Vagina (tissue), 2 donors: ENCODE measurements at regions not wholly inside any gene's neighbourhood (a gene's known extent, or its start where the extent isn't known, plus 50 kb on each side); places are given as distances from the start of the nearest gene placed in this dataset.

Source experiments
- DNase-seq, 2 donors: peaks; one replicate each; pipeline ENCODE4 v3.0.0-alpha.2; 2017; ENCODE audit errors: extremely low spot score in 2 of 2
- H3K27ac ChIP-seq: fragments of 200-600 bp; sonication (generic); one replicate; pipeline ENCODE4 v1.5.1; 2019
- H3K27me3 ChIP-seq: fragments of 200-600 bp; sonication (generic); one replicate; pipeline ENCODE4 v1.5.1; 2019
- H3K36me3 ChIP-seq, 2 donors: fragments of 200-600 bp; sonication (generic); one replicate each; pipeline ENCODE4 v1.5.1; 2017 to 2019
- H3K4me1 ChIP-seq: fragments of 200-600 bp; sonication (generic); one replicate; pipeline ENCODE4 v1.5.1; 2019
- H3K4me3 ChIP-seq, 2 donors: fragments of 200-600 bp; sonication (generic); 1 replicate in 1 of 2; 2 replicates in 1 of 2; pipeline ENCODE4 v1.5.1; 2016 to 2019
- H3K9me3 ChIP-seq: fragments of 200-600 bp; sonication (generic); one replicate; pipeline ENCODE4 v1.5.1; 2019
- CTCF ChIP-seq, 3 experiments: fragments of 450-650 bp in 2 of 3; fragments of 200-600 bp in 1 of 3; sonication (generic) in 1 of 3; IDR thresholded peaks; one replicate each; pipeline ENCODE4 v1.5.1; 2017 to 2019; ENCODE audit warnings: antibody characterized with exemption in 3 of 3, mild to moderate bottlenecking in 2 of 3, moderate library complexity in 2 of 3
- POLR2A ChIP-seq, 2 donors: fragments of 450-650 bp; IDR thresholded peaks; one replicate each; pipeline ENCODE4 v1.6.1; 2017; ENCODE audit warnings: antibody characterized with exemption in 2 of 2, mild to moderate bottlenecking in 2 of 2, moderate library complexity in 2 of 2
- POLR2AphosphoS5 ChIP-seq, 2 donors: sonication (generic); formaldehyde crosslinking; IDR thresholded peaks; one replicate each; pipeline ENCODE4 v1.9.0; 2017; ENCODE audit warnings: antibody characterized with exemption in 2 of 2, mild to moderate bottlenecking in 2 of 2, low read depth in 1 of 2; ENCODE audit not compliant: insufficient read depth in 1 of 2
- intact Hi-C: fragments of 100-400 bp; cut with DNase I; formaldehyde crosslinking; loops from one replicate; pipeline ENCODE4 v1.15.1; 2023

GRCh38 chr4:147192679-147193078, 247.0 kb upstream of the TTC29 start:
- TF ChIP-seq CTCF (IDR thresholded peaks at IDR 0.05) (no peak), POLR2A (IDR thresholded peaks at IDR 0.05) (no peak), POLR2AphosphoS5 (IDR thresholded peaks at IDR 0.05; ENCODE audit: insufficient read depth in 1 of 2, low read depth in 1 of 2) (no peak)
- no peaks in the 10 kb centered on the region for H3K27me3 ChIP-seq
- no peaks in the 10 kb centered on the region for H3K4me1 ChIP-seq
- no peak overlapping the region for H3K4me3 ChIP-seq
- no peak for DNase-seq
- H3K9me3 ChIP-seq: no peaks in the 10 kb centered on the region
- H3K27ac ChIP-seq: no peak overlapping the region
- no peaks in the 10 kb centered on the region for H3K36me3 ChIP-seq
- intact Hi-C loops: no loop called here

GRCh38 chr4:147194114-147194513, 248.4 kb upstream of the TTC29 start:
- Histone ChIP-seq H3K4me1 (no peaks in the 10 kb centered on the region), H3K36me3 (no peaks in the 10 kb centered on the region), H3K27me3 (no peaks in the 10 kb centered on the region), H3K9me3 (no peaks in the 10 kb centered on the region), H3K27ac (no peak overlapping the region), H3K4me3 (no peak overlapping the region)
- TF ChIP-seq POLR2A (IDR thresholded peaks at IDR 0.05) (no peak), POLR2AphosphoS5 (IDR thresholded peaks at IDR 0.05; ENCODE audit: insufficient read depth in 1 of 2, low read depth in 1 of 2) (no peak), CTCF (IDR thresholded peaks at IDR 0.05) (no peak)
- intact Hi-C loops: no loop called here
- no peak for DNase-seq

- intact Hi-C loops: no loop called here
- Histone ChIP-seq H3K36me3 (no peaks in the 10 kb centered on the region), H3K4me3 (no peak overlapping the region), H3K9me3 (no peaks in the 10 kb centered on the region), H3K27ac (no peak overlapping the region), H3K27me3 (no peaks in the 10 kb centered on the region), H3K4me1 (no peaks in the 10 kb centered on the region)
- DNase-seq: no peak
- TF ChIP-seq POLR2AphosphoS5 (IDR thresholded peaks at IDR 0.05; ENCODE audit: insufficient read depth in 1 of 2, low read depth in 1 of 2) (no peak), POLR2A (IDR thresholded peaks at IDR 0.05) (no peak), CTCF (IDR thresholded peaks at IDR 0.05) (no peak)
Measured at GRCh38 chr4:147194604-147195003, 248.9 kb upstream of the TTC29 start.

- H3K36me3 ChIP-seq: no peaks in the 10 kb centered on the region
- intact Hi-C loops: no loop called here
- DNase-seq: no peak
- no peak overlapping the region for H3K27ac ChIP-seq
- no peaks in the 10 kb centered on the region for H3K27me3 ChIP-seq
- no peaks in the 10 kb centered on the region for H3K4me1 ChIP-seq
- H3K4me3 ChIP-seq: no peak overlapping the region
- TF ChIP-seq CTCF (IDR thresholded peaks at IDR 0.05) (no peak), POLR2A (IDR thresholded peaks at IDR 0.05) (no peak), POLR2AphosphoS5 (IDR thresholded peaks at IDR 0.05; ENCODE audit: insufficient read depth in 1 of 2, low read depth in 1 of 2) (no peak)
- no peaks in the 10 kb centered on the region for H3K9me3 ChIP-seq
Measured at GRCh38 chr4:147195386-147195785, 249.7 kb upstream of the TTC29 start.

- intact Hi-C loops: no loop called here
Measured at GRCh38 chr4:147198411-147199051, 252.9 kb upstream of the TTC29 start.

More at GRCh38 chr4:147198411-147199051, 252.9 kb upstream of the TTC29 start:
- no peaks in the 10 kb centered on the region for H3K4me1 ChIP-seq
- no peaks in the 10 kb centered on the region for H3K9me3 ChIP-seq
- H3K27ac ChIP-seq: no peak overlapping the region
- no peak for DNase-seq
- no peaks in the 10 kb centered on the region for H3K27me3 ChIP-seq
- TF ChIP-seq POLR2A (IDR thresholded peaks at IDR 0.05): no peak
- no peak for TF ChIP-seq CTCF (IDR thresholded peaks at IDR 0.05)
- TF ChIP-seq POLR2AphosphoS5 (IDR thresholded peaks at IDR 0.05; ENCODE audit: insufficient read depth in 1 of 2, low read depth in 1 of 2): no peak
- H3K4me3 ChIP-seq: no peak overlapping the region
- no peaks in the 10 kb centered on the region for H3K36me3 ChIP-seq
